Parathyroid adenoma (tissue), 2 donors: ENCODE measurements at regions not wholly inside any gene's neighbourhood (a gene's known extent, or its start where the extent isn't known, plus 50 kb on each side); places are given as distances from the start of the nearest gene placed in this dataset.

Experiments
- H2AFZ ChIP-seq: fragments of 300-600 bp; sonication (generic); one replicate; pipeline ENCODE4 v1.7.0; 2017; ENCODE audit warnings: antibody characterized with exemption, mild to moderate bottlenecking
- H3K27ac ChIP-seq: fragments of 300-600 bp; sonication (generic); one replicate; pipeline ENCODE4 v1.7.0; 2017
- H3K27me3 ChIP-seq: fragments of 300-600 bp; sonication (generic); one replicate; pipeline ENCODE4 v1.7.0; 2017; ENCODE audit warnings: low read length; ENCODE audit not compliant: control insufficient read depth, insufficient read depth
- H3K36me3 ChIP-seq: fragments of 300-600 bp; sonication (generic); one replicate; pipeline ENCODE4 v1.7.0; 2017; ENCODE audit warnings: low read length; ENCODE audit not compliant: control insufficient read depth, insufficient read depth
- H3K4me1 ChIP-seq: fragments of 300-600 bp; sonication (generic); one replicate; pipeline ENCODE4 v1.7.0; 2017; ENCODE audit warnings: control low read depth
- H3K4me2 ChIP-seq: fragments of 300-600 bp; sonication (generic); one replicate; pipeline ENCODE4 v1.7.0; 2017; ENCODE audit warnings: low read length
- H3K4me3 ChIP-seq: fragments of 300-600 bp; sonication (generic); one replicate; pipeline ENCODE4 v1.7.0; 2017; ENCODE audit warnings: low read depth, low read length
- H3K79me2 ChIP-seq: fragments of 300-600 bp; sonication (generic); one replicate; pipeline ENCODE4 v1.7.0; 2017; ENCODE audit warnings: control low read depth
- H3K9ac ChIP-seq: fragments of 300-600 bp; sonication (generic); one replicate; pipeline ENCODE4 v1.7.0; 2017; ENCODE audit warnings: mild to moderate bottlenecking
- H3K9me3 ChIP-seq: fragments of 300-600 bp; sonication (generic); one replicate; pipeline ENCODE4 v1.7.0; 2017; ENCODE audit warnings: low read length; ENCODE audit not compliant: control insufficient read depth
- CTCF ChIP-seq: fragments of 300-600 bp; sonication (generic); IDR thresholded peaks from one replicate; pipeline ENCODE4 v1.7.0; 2017; ENCODE audit warnings: antibody characterized with exemption, mild to moderate bottlenecking
- donor health status: primary hyperparathyroidism.

DNA sequence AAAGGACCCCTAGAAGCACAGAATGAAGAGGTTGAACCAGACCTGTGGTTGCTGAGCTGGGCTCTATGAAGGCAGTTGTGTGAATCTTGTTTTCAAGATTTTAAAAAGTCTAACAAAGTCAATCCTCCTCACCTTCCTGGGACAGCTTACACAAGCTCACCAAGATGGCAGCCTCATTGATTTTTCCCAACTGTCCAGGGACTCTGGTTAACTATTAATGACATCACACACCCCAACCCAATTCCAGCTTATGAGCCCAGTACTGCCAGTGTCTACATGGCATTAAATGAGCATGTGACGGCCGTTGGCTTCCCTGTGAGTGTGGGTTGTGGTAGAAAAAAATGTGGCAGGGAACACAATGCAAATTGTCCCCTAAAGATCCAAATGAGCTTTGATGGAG lies 137.0 kb downstream of the CHST1 start:
- Histone ChIP-seq H3K4me1 (no peaks in the 10 kb centered on the region), H2AFZ (no peak overlapping the region), H3K4me3 (no peak overlapping the region), H3K4me2 (no peak overlapping the region), H3K79me2 (no peaks in the 10 kb centered on the region), H3K36me3 (no peaks in the 10 kb centered on the region), H3K9ac (no peak overlapping the region), H3K27me3 (no peaks in the 10 kb centered on the region), H3K9me3 (no peaks in the 10 kb centered on the region), H3K27ac (no peak overlapping the region)
- TF ChIP-seq CTCF, result no peak

DNA sequence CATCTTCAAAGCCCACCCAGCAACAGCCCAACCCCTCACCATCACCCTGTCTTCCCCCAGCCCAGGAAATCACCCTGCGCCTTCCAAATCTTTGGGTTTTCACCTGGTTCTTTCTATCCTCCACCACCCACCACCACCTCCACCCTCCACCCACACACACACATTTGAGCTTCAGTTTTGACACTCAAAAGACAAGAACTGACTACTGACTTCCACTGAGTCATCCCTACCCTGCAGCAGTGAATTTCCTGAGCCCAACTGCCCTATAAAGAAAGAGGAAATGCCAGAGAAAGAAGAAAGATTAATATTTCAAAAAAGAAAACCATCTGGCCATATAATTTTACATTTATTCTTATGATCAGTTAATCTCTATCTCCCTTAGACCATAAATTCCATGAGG lies 137.5 kb downstream of the CHST1 start:
- Histone ChIP-seq H3K79me2 (no peaks in the 10 kb centered on the region), H3K4me3 (no peak overlapping the region), H3K27ac (no peak overlapping the region), H3K9ac (no peak overlapping the region), H3K36me3 (no peaks in the 10 kb centered on the region), H2AFZ (no peak overlapping the region), H3K4me2 (no peak overlapping the region), H3K9me3 (no peaks in the 10 kb centered on the region), H3K27me3 (no peaks in the 10 kb centered on the region), H3K4me1 (no peaks in the 10 kb centered on the region)
- no peak for TF ChIP-seq CTCF

GRCh38 chr11:45525393-45525792 lies 140.0 kb downstream of the CHST1 start:
- no peaks in the 10 kb centered on the region for H3K36me3 ChIP-seq
- H3K27ac ChIP-seq, result no peak overlapping the region
- no peak overlapping the region for H2AFZ ChIP-seq
- no peak for TF ChIP-seq CTCF
- H3K9ac ChIP-seq, result no peak overlapping the region
- no peak overlapping the region for H3K4me2 ChIP-seq
- no peaks in the 10 kb centered on the region for H3K79me2 ChIP-seq
- no peaks in the 10 kb centered on the region for H3K27me3 ChIP-seq
- no peaks in the 10 kb centered on the region for H3K4me1 ChIP-seq
- no peak overlapping the region for H3K4me3 ChIP-seq
- H3K9me3 ChIP-seq, result no peaks in the 10 kb centered on the region

DNA sequence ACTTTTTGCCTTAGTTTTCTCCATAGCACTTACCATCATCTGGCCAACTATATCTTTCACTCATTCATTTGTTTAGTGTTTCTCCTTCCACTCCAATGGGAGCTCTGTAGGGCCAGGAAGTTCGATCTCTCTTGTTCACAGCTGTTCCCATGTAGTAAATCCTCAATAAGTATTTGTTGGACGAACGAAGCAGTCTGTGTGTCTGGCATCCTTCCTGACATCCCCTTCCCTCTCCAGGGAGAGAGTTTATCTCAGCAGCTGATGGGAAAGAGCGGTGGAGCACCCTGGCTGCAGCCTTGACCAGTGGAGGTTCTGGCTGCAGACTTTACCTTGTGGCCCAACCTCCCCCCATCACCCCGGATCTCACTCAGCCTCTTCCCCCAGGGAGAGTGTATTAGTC lies 141.7 kb downstream of the CHST1 start:
- no peaks in the 10 kb centered on the region for H3K36me3 ChIP-seq
- no peak overlapping the region for H3K27ac ChIP-seq
- H3K79me2 ChIP-seq, result no peaks in the 10 kb centered on the region
- H3K4me2 ChIP-seq, result no peak overlapping the region
- no peak overlapping the region for H3K9ac ChIP-seq
- no peak for TF ChIP-seq CTCF
- H3K4me1 ChIP-seq, result no peaks in the 10 kb centered on the region
- no peak overlapping the region for H2AFZ ChIP-seq
- no peaks in the 10 kb centered on the region for H3K27me3 ChIP-seq
- no peak overlapping the region for H3K4me3 ChIP-seq
- H3K9me3 ChIP-seq, result no peaks in the 10 kb centered on the region

DNA sequence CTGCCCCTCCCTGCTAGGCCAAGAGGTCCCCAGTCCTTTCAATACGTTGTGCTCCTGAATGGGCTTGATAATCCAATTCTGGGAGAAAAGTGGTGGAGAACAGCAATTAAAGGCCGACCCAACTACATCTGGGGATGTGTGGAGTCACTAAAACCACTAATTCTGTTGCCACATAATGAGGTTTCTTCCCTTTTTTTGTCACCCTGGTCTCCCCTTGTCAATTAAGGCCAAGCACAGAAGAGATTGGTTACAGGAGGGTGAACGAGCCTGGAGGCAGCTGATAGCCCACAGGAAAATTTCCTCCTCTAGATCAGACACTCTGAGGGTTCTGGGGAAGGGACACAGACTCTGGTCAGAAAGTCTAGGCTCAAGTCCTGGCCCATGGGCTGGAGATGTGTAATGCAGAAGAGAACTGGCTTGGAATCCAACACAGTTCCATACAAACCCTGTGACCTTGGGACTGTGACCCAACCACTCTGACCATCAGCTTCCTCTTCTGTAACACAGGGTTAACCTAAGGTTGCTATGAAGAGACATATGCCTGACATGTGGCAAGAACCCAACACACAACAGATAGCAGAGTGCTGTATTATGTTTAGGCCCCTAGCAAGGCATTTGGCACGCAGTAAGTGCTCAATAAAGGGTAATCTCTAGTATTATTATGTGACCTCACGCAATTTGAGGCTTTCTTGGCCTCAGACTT lies 146.4 kb downstream of the CHST1 start:
- Histone ChIP-seq H3K9ac (no peak overlapping the region), H3K79me2 (no peaks in the 10 kb centered on the region), H3K4me1 (no peaks in the 10 kb centered on the region), H3K36me3 (no peaks in the 10 kb centered on the region), H3K9me3 (no peaks in the 10 kb centered on the region), H3K27me3 (no peaks in the 10 kb centered on the region), H3K4me2 (no peak overlapping the region), H2AFZ (no peak overlapping the region), H3K27ac (no peak overlapping the region), H3K4me3 (no peak overlapping the region)
- no peak for TF ChIP-seq CTCF
